GM12891 (cell line): ENCODE measurements at regions not wholly inside any gene's neighbourhood (a gene's known extent, or its start where the extent isn't known, plus 50 kb on each side); places are given as distances from the start of the nearest gene placed in this dataset.

Experiments
- PAX5 ChIP-seq: IDR thresholded peaks from 2 replicates; pipeline ENCODE4 v1.6.1; 2011; ENCODE audit warnings: low read length, moderate library complexity, mild to moderate bottlenecking; ENCODE audit not compliant: insufficient read depth, severe bottlenecking
- POLR2A ChIP-seq: IDR thresholded peaks from 2 replicates; pipeline ENCODE4 v1.6.1; 2011; ENCODE audit warnings: low read depth, low read length, control low read depth
- POLR2AphosphoS5 ChIP-seq: IDR thresholded peaks from 2 replicates; pipeline ENCODE4 v1.6.1; 2011; ENCODE audit warnings: low read depth, low read length, control low read depth
- SPI1 ChIP-seq: IDR thresholded peaks from 2 replicates; pipeline ENCODE4 v1.6.1; 2011; ENCODE audit warnings: low read depth, low read length, control low read depth
- TAF1 ChIP-seq: IDR thresholded peaks from 2 replicates; pipeline ENCODE4 v1.6.1; 2011; ENCODE audit warnings: low read depth, low read length, control low read depth

- TF ChIP-seq POLR2A = no peak
- no peak for TF ChIP-seq TAF1
- peak; percentile 64 for TF ChIP-seq SPI1
- TF ChIP-seq POLR2AphosphoS5 = no peak
- TF ChIP-seq PAX5 = no peak
These were observed 95.8 kb downstream of the PCSK1 start for GRCh38 chr5:96337048-96337781.
